GM10248 (cell line): ENCODE measurements at regions not wholly inside any gene's neighbourhood (a gene's known extent, or its start where the extent isn't known, plus 50 kb on each side); places are given as distances from the start of the nearest gene placed in this dataset.

Source experiments
- CTCF ChIA-PET: fragments of 300-600 bp; sonication (Branson Sonifier 250); formaldehyde crosslinking; extraction: SDS; loops from one replicate; lab custom pipeline; 2021; ENCODE audit warnings: antibody characterized with exemption; lab: Yijun Ruan, JAX
- POLR2A ChIA-PET: fragments of 350-650 bp; sonication (Branson Sonifier 250); formaldehyde crosslinking; extraction: SDS; loops from one replicate; lab custom pipeline; 2020; ENCODE audit warnings: antibody characterized with exemption; lab: Yijun Ruan, JAX
- DNase-seq: peaks from one replicate; pipeline ENCODE4 v3.0.0; 2012; ENCODE audit errors: extremely low spot score
- CTCF ChIP-seq: IDR thresholded peaks from 2 replicates; pipeline ENCODE4 v1.5.1; 2012; ENCODE audit warnings: mild to moderate bottlenecking, low read depth; ENCODE audit errors: extremely low read depth, missing control alignments, control extremely low read depth

- no peak for TF ChIP-seq CTCF
- ChIA-PET CTCF (no interaction called here), POLR2A (no interaction called here)
- DNase-seq = no peak
Measured at GRCh38 chr15:100824211-100824610, 55.4 kb upstream of the ALDH1A3 start.

GRCh38 chr15:100829457-100829856 is 50.2 kb upstream of the ALDH1A3 start:
- ChIA-PET POLR2A (no interaction called here), CTCF (interaction anchor here (1.6 kb wide), 1 partner anchor 44 kb away, joined by 4 read pairs; no protein-coding TSS in a partner anchor)
- TF ChIP-seq CTCF = no peak
- DNase-seq = no peak
